HG03097 (cell line): ENCODE measurements at regions not wholly inside any gene's neighbourhood (a gene's known extent, or its start where the extent isn't known, plus 50 kb on each side); places are given as distances from the start of the nearest gene placed in this dataset.
"Not testable (repeated sequence)": the region's sequence is repeated elsewhere in the genome, so short reads cannot be mapped to it uniquely, and the experiment has no call there.

Experiments
- ATAC-seq: cut with Tn5 transposase; IDR thresholded peaks from one replicate; pipeline ENCODE4 v1.9.1; 2021; ENCODE audit not compliant: unreplicated experiment, low FRiP score

GRCh38 chr2:156006721-156007618 lies 325.6 kb downstream of the NR4A2 start:
- no peak for ATAC-seq

- no peak for ATAC-seq
These were observed 326.4 kb downstream of the NR4A2 start for GRCh38 chr2:156005999-156006712.

GRCh38 chr2:156005531-156005930 lies 327.0 kb downstream of the NR4A2 start:
- ATAC-seq: no peak

GRCh38 chr2:156004459-156004858 lies 328.1 kb downstream of the NR4A2 start:
- ATAC-seq: no peak

GRCh38 chr2:156003780-156004179 lies 328.7 kb downstream of the NR4A2 start:
- no peak for ATAC-seq

- ATAC-seq: no peak
These were observed 330.7 kb downstream of the NR4A2 start for GRCh38 chr2:156001851-156002250.

- ATAC-seq: no peak
These were observed 335.0 kb downstream of the NR4A2 start for GRCh38 chr2:155997538-155997937.

GRCh38 chr2:155994315-155994714 lies 338.2 kb downstream of the NR4A2 start:
- no peak for ATAC-seq

- ATAC-seq: no peak
These were observed 348.7 kb downstream of the NR4A2 start for GRCh38 chr2:155983845-155984244.

GRCh38 chr2:155982135-155982534 lies 350.4 kb downstream of the NR4A2 start:
- ATAC-seq: no peak

GRCh38 chr2:155980941-155981560 lies 351.5 kb downstream of the NR4A2 start:
- peak; percentile 75 for ATAC-seq

GRCh38 chr2:155975734-155976133 lies 356.8 kb downstream of the NR4A2 start:
- ATAC-seq: no peak

- no peak for ATAC-seq
These were observed 359.6 kb downstream of the NR4A2 start for GRCh38 chr2:155972916-155973315.

GRCh38 chr2:155966064-155966471 lies 366.5 kb downstream of the NR4A2 start:
- ATAC-seq: not testable (repeated sequence)

- ATAC-seq: no peak
These were observed 367.0 kb downstream of the NR4A2 start for GRCh38 chr2:155965415-155966063.

GRCh38 chr2:155961641-155962040 lies 370.9 kb downstream of the NR4A2 start:
- no peak for ATAC-seq

- no peak for ATAC-seq
These were observed 373.7 kb downstream of the NR4A2 start for GRCh38 chr2:155958834-155959233.

GRCh38 chr2:155947069-155947468 lies 385.5 kb downstream of the NR4A2 start:
- no peak for ATAC-seq

- no peak for ATAC-seq
These were observed 388.3 kb downstream of the NR4A2 start for GRCh38 chr2:155944218-155944617.

GRCh38 chr2:155930312-155930711 lies 402.2 kb downstream of the NR4A2 start:
- no peak for ATAC-seq

GRCh38 chr2:155917380-155917779 lies 415.1 kb downstream of the NR4A2 start:
- ATAC-seq: no peak
